ENCODE measurements at regions not wholly inside any gene's neighbourhood (a gene's known extent, or its start where the extent isn't known, plus 50 kb on each side); places are given as distances from the start of the nearest gene placed in this dataset.

- DNase-seq (ENCODE audit: low spot score): no peak
These were observed 136.6 kb downstream of the ANKRD60 start for GRCh38 chr20:58091810-58092209.

DNA sequence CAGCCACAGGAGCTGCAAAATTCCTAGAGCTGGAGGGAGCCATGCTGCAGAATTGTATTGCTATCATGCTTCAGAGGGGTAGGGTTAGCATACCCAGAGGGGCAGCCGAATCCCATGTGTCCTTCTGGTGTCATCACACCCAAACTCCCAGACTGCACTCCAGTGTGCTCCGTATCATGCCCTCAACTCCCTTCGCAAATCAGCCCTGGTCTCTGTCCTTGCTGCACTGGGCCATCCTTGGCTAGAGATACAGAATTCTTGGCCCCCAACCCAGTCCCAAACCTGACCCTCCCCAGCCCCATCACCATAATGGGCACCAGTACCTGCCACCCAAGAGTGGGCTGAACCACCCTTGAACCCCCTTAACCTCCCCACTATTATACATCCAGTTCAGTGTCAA lies 138.3 kb downstream of the ANKRD60 start:
- no peak for DNase-seq (ENCODE audit: low spot score)

GRCh38 chr20:58088625-58089024 lies 139.8 kb downstream of the ANKRD60 start:
- no peak for DNase-seq (ENCODE audit: low spot score)

DNA sequence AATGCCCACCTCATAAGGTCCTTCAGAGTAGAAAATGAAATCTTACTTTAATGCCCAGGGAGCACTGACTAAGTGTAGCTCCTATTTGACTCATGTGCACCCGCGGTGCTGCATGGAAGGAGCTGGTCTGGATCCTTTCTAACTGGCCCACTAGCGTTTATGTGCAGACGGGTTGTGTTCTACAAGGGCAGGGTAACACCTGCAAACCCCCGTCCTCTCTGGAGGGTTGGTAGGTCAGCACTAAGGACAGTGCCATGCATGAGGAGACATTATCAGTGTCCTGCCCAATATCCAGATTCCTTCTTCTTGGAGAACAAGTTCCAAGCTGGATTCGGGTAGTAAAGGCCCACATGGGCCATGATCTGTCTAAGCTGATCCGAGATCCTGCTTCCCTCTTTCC lies 140.3 kb downstream of the ANKRD60 start:
- no peak for DNase-seq (ENCODE audit: low spot score)

- DNase-seq (ENCODE audit: low spot score): no peak
These were observed 140.9 kb downstream of the ANKRD60 start for GRCh38 chr20:58087562-58087858.

GRCh38 chr20:58086763-58087561 lies 141.5 kb downstream of the ANKRD60 start:
- peak; percentile 24 for DNase-seq (ENCODE audit: low spot score)

DNA sequence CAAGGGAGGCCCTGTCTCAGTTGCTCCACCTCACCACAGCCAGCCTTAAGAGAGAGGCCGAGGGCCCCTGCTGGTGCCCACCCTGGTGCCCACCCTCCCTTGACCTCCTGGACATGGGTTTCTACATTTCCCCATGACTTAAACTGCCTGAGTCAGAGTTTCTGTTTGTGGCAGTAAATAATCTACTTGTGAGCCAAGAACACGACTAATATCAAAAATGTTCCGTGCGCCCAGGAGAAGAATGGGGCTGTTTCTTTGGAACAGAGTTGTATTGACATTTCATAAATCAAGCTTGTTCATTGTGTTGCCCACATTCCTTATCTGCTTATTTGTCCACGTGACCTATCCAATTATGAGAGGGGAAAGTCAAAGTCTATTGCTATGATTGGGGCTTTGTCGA lies 143.5 kb downstream of the ANKRD60 start:
- no peak for DNase-seq (ENCODE audit: low spot score)

- no peak for DNase-seq (ENCODE audit: low spot score)
These were observed 143.9 kb downstream of the ANKRD60 start for GRCh38 chr20:58084566-58084965.

DNA sequence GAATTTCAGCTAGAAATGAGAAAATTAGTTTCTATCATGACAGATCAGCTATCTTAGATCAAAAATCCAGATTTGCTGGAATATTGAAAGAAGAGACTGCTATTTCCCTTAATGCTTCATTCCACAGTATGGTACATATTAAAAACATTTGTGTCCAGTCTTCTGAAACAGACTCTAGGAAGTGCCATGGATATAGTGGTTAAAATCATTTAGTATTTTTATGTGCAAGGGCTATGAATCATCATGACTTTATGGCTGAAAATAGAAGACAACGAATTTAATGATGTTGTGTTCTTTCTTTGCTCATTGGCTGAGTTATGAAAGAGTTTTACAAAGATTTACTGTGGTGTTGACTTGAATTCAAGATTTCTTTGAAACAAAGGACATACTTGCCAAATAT lies 146.6 kb downstream of the ANKRD60 start:
- no peak for DNase-seq (ENCODE audit: low spot score)

DNA sequence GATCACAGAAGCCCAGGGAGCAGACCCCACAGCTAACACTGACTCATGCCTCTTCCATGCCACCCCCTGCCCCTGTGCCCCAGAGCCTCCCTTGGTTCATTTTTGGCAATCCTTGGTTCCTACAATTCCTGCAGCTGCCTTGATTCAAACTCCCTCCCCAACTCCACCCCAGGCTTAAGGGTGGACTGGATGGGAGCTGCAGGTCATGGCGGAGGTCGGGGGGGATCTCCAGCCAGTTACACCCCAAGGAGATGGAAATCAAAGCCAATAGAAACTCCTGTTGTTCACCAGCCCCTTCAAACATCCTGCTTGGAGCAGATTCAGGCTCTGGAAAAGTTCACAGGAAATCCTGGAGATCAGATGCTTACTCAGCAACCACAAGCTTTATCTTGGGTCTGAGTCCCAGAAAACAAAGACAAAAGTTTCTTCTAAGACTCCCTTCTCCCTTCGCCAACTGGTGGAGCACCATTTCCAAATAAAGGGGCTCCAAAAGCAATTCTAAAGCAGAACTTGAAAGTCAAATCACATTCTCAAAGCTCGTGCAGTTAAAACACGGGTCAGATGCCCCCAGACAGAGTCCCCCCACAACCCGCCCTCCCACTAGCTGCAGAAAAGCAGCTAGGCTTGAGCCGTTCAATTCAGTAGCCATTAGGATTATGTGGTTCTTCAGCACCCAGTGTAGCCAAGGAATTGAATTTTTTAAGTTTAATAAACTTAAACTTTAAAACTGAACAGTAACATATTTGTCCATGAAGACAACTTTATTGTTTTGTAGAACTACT lies 149.5 kb downstream of the ANKRD60 start:
- DNase-seq (ENCODE audit: low spot score): no peak

DNA sequence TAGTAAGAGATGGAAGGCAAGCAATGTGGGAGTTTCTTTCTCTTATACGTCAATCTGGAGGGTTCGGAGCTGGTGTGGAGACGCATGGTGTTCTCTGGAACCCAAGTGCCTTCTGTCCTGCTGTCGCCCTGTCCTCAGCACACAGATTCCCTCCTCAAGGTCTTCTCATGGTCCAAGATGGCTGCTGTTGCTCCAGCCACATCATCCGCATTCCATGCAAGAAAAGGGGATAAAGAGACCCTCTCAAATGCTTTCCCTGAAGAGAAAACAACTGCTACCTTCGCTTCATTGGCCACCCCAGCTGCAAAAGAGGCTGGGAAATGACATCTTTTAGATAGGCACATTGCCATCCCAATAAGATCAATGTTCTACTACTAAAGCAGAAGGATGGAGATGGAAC lies 151.2 kb downstream of the ANKRD60 start:
- no peak for DNase-seq (ENCODE audit: low spot score)

- DNase-seq (ENCODE audit: low spot score): no peak
These were observed 152.0 kb downstream of the ANKRD60 start for GRCh38 chr20:58076405-58076804.

GRCh38 chr20:58075586-58076345 lies 152.7 kb downstream of the ANKRD60 start:
- DNase-seq (ENCODE audit: low spot score): no peak

GRCh38 chr20:58073945-58074856 lies 154.3 kb downstream of the ANKRD60 start:
- no peak for DNase-seq (ENCODE audit: low spot score)

DNA sequence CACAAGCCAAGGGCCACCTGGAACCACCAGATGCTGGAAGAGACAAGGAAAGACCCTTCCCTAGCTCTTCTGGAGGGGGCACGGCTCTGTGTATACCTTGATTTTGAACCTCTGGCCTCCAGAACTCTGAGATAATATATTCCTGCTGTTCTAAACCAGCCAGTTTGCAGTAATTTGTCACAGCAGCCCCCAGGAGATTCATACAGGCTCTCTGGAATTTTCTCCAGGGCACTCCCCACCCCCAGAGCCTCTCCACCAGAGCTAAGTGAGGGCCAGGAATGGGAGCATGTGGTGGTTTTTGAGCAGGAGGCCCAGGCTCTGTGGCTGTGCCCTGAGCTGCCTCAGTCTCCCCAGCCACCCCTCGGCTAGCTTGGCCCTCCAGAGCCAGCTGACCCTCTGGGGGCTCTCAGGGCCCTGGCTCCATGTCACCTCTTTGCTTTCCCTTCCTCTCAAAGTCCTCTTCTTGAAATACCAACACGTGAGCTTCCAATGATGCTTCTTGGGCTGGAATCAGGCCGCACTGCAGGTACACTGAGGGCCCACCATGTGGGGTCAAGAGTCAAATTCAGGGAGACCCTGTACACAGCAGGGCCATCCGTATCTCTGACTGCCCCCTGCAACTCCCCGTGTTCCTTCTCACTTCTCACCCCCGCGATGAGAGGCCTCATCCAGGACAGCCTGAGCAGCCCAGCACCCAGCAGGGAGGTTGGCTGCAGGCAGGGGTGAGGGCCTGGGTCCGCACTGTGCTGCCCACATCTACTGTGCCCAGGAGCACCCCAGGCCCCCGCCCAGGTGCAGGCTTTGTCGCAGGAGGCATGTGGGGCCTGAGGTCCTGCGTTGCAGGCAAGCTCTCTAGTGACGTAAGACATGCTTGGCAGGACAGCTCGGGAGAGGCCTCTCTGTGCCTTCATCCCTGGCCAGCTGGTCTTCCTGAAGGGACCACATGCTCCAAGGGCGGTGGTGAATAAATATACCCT lies 155.5 kb downstream of the ANKRD60 start:
- DNase-seq (ENCODE audit: low spot score): no peak

GRCh38 chr20:58071991-58072390 lies 156.5 kb downstream of the ANKRD60 start:
- DNase-seq (ENCODE audit: low spot score): no peak

- DNase-seq (ENCODE audit: low spot score): no peak
These were observed 157.2 kb downstream of the ANKRD60 start for GRCh38 chr20:58071298-58071697.

GRCh38 chr20:58070664-58071196 lies 157.7 kb downstream of the ANKRD60 start:
- DNase-seq (ENCODE audit: low spot score): no peak

DNA sequence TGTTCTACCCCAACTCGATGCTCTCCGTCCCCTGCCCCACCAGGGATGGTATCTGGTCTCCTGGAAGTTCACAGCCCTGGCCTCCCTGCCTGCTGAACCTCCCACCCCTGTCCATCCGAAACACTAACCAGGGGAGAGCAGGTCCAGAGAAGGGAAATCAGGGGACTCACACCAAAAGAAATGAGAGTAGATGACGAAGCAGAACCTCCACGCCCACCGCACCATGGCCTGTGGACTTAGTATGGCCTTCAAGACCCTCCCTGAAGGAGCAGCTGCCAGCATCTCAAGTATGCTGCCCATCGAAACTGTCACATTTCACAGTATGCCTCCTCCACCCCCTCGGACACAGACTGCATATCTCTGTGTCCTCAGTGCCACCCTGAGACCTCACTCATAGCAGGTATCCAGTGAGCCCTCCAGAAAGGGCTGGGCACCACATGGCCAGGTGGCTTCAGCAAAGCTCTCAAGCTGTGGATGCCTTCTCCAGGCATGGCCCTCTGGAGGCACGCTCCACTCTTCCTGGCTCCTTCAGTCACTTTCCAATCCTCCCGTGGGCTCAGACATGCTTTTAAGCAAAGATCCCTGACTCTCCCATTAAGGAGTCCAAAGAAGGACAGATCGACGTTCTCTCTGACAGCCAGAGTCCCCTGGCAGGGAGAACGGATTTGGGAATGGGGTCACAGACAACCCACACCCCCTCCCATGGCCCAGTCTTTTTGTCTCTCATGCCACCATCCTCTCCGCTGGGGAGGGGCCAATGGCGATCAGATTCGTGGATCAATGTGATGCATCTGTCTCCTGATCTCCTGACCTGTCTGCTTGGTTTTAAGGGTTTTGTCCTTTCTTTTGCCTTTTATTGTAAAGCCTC lies 158.4 kb downstream of the ANKRD60 start:
- no peak for DNase-seq (ENCODE audit: low spot score)
